CD4-positive, alpha-beta T cell (primary cell): ENCODE measurements at regions not wholly inside any gene's neighbourhood (a gene's known extent, or its start where the extent isn't known, plus 50 kb on each side); places are given as distances from the start of the nearest gene placed in this dataset.

Experiments
- ATAC-seq: fragments of 200-7000 bp; cut with Tn5 transposase; one replicate; pipeline ENCODE4 v1.10.0; 2022; ENCODE audit warnings: mild to moderate bottlenecking; ENCODE audit not compliant: poor library complexity
- CTCF ChIA-PET: fragments of 350-600 bp; sonication (Branson Sonifier 250); formaldehyde crosslinking; loops from one replicate; lab custom pipeline; 2021; ENCODE audit warnings: antibody characterized with exemption, inconsistent platforms; lab: Charles Lee
- POLR2A ChIA-PET: fragments of 350-600 bp; sonication (Branson Sonifier 250); formaldehyde crosslinking; loops from one replicate; lab custom pipeline; 2021; ENCODE audit warnings: antibody characterized with exemption, inconsistent platforms; lab: Charles Lee
- DNase-seq, 14 experiments: peaks; one replicate each; pipeline ENCODE4 v3.0.0-alpha.2; 2013 to 2020; ENCODE audit warnings: mixed read lengths in 2 of 14
- H3K27ac ChIP-seq, 2 donors: one replicate each; pipeline versions ENCODE4 v1.5.1 to v1.7.0; 2013; ENCODE audit warnings: low read length in 2 of 2, low read depth in 1 of 2, mild to moderate bottlenecking in 1 of 2
- H3K27me3 ChIP-seq, 2 experiments: 1 replicate in 1 of 2; 2 replicates in 1 of 2; pipeline versions ENCODE4 v1.6.1 to v1.7.0; 2013; ENCODE audit warnings: low read length in 2 of 2, control low read depth in 1 of 2, mild to moderate bottlenecking in 1 of 2, moderate library complexity in 1 of 2; ENCODE audit not compliant: insufficient read depth in 2 of 2, control insufficient read depth in 1 of 2
- H3K36me3 ChIP-seq: one replicate; pipeline ENCODE4 v1.6.1; 2013; ENCODE audit warnings: low read length, control low read depth; ENCODE audit not compliant: insufficient read depth
- H3K4me1 ChIP-seq: one replicate; pipeline ENCODE4 v1.6.1; 2013; ENCODE audit warnings: low read length, control low read depth; ENCODE audit not compliant: insufficient read depth
- H3K4me3 ChIP-seq: one replicate; pipeline ENCODE4 v1.5.1; 2013; ENCODE audit warnings: mild to moderate bottlenecking, low read length, moderate library complexity
- H3K9me3 ChIP-seq, 2 experiments: 1 replicate in 1 of 2; 2 replicates in 1 of 2; pipeline versions ENCODE4 v1.6.1 to v1.7.0; 2013; ENCODE audit warnings: low read length in 2 of 2, mild to moderate bottlenecking in 2 of 2, control low read depth in 1 of 2, moderate library complexity in 1 of 2; ENCODE audit not compliant: control insufficient read depth in 1 of 2, insufficient read depth in 1 of 2
- H3K27ac Mint-ChIP-seq: one replicate; pipeline ENCODE4 v1.8.0; 2020; ENCODE audit warnings: mixed read lengths
- H3K27me3 Mint-ChIP-seq: one replicate; pipeline ENCODE4 v1.8.0; 2021; ENCODE audit warnings: mixed read lengths
- H3K36me3 Mint-ChIP-seq: one replicate; pipeline ENCODE4 v1.8.0; 2021; ENCODE audit warnings: low read depth, mixed read lengths
- H3K4me1 Mint-ChIP-seq: one replicate; pipeline ENCODE4 v1.8.0; 2021; ENCODE audit warnings: low read depth, mixed read lengths
- H3K4me3 Mint-ChIP-seq: one replicate; pipeline ENCODE4 v1.8.0; 2020; ENCODE audit warnings: mild to moderate bottlenecking, mixed read lengths
- H3K9me3 Mint-ChIP-seq: one replicate; pipeline ENCODE4 v1.8.0; 2020; ENCODE audit warnings: mixed read lengths
- intact Hi-C, 2 experiments: fragments of 100-400 bp; cut with DNase I in 1 of 2; cut with micrococcal nuclease in 1 of 2; formaldehyde crosslinking; loops; one replicate each; pipeline versions ENCODE4 v1.15.1 to v1.9.0; 2023 to 2025; cut with DNase I, micrococcal nuclease
- TF ChIP-seq, protein P1 (sequence below): fragments of 200-600 bp; IDR thresholded peaks from one replicate; pipeline ENCODE4 v1.8.0; 2022; ENCODE audit warnings: antibody characterized with exemption, mild to moderate bottlenecking

GRCh38 chr2:53103679-53104078 is 663.9 kb upstream of the CHAC2 start:
- ChIA-PET POLR2A (no interaction called here), CTCF (no interaction called here)
- no peaks in the 10 kb centered on the region for H3K36me3 ChIP-seq
- no peak for ATAC-seq
- no peaks in the 10 kb centered on the region for H3K4me1 ChIP-seq
- no peaks in the 10 kb centered on the region for H3K27me3 ChIP-seq
- TF ChIP-seq, protein P1, sequence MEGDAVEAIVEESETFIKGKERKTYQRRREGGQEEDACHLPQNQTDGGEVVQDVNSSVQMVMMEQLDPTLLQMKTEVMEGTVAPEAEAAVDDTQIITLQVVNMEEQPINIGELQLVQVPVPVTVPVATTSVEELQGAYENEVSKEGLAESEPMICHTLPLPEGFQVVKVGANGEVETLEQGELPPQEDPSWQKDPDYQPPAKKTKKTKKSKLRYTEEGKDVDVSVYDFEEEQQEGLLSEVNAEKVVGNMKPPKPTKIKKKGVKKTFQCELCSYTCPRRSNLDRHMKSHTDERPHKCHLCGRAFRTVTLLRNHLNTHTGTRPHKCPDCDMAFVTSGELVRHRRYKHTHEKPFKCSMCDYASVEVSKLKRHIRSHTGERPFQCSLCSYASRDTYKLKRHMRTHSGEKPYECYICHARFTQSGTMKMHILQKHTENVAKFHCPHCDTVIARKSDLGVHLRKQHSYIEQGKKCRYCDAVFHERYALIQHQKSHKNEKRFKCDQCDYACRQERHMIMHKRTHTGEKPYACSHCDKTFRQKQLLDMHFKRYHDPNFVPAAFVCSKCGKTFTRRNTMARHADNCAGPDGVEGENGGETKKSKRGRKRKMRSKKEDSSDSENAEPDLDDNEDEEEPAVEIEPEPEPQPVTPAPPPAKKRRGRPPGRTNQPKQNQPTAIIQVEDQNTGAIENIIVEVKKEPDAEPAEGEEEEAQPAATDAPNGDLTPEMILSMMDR, result no peak
- H3K36me3 Mint-ChIP-seq, result no peaks in the 10 kb centered on the region
- no peaks in the 10 kb centered on the region for H3K27me3 Mint-ChIP-seq
- H3K9me3 Mint-ChIP-seq, result peaks cover 2% of the 10 kb centered on the region
- DNase-seq, result no peak
- H3K4me1 Mint-ChIP-seq, result no peaks in the 10 kb centered on the region
- H3K4me3 ChIP-seq, result no peak overlapping the region
- H3K9me3 ChIP-seq, result no peaks in the 10 kb centered on the region
- no peak overlapping the region for H3K27ac Mint-ChIP-seq
- intact Hi-C loops, result no loop called here
- no peak overlapping the region for H3K4me3 Mint-ChIP-seq
- H3K27ac ChIP-seq, result no peak overlapping the region

- no peak overlapping the region for H3K27ac Mint-ChIP-seq
- Histone ChIP-seq H3K9me3 (no peaks in the 10 kb centered on the region), H3K27me3 (no peaks in the 10 kb centered on the region), H3K36me3 (no peaks in the 10 kb centered on the region), H3K4me3 (no peak overlapping the region), H3K4me1 (no peaks in the 10 kb centered on the region), H3K27ac (no peak overlapping the region)
- H3K36me3 Mint-ChIP-seq, result no peaks in the 10 kb centered on the region
- POLR2A ChIA-PET, result no interaction called here
- CTCF ChIA-PET, result no interaction called here
- H3K9me3 Mint-ChIP-seq, result no peaks in the 10 kb centered on the region
- TF ChIP-seq, protein P1, result no peak
- no peak for ATAC-seq
- H3K4me1 Mint-ChIP-seq, result no peaks in the 10 kb centered on the region
- H3K27me3 Mint-ChIP-seq, result no peaks in the 10 kb centered on the region
- no peak overlapping the region for H3K4me3 Mint-ChIP-seq
- intact Hi-C loops, result no loop called here
- DNase-seq, result no peak
These were observed 668.9 kb upstream of the CHAC2 start for GRCh38 chr2:53098696-53099078.

DNA sequence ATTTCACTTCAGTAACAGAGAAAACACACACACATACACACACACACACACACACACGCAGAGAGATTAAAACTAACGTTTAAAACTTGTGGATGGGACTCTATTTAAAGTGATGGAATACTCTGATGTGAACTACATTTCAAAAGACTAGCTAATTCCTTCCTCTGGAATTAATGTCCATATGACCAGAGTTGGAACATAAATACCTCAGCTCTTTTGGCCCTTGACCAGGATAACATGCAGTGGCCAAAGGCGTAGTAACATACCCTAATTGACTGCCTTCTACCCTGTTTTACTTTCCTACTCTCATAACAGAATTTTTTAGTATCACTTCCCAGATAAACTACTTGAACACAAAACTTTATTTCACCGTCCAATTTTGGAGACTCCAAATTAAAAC is 671.3 kb upstream of the CHAC2 start:
- ChIA-PET CTCF (no interaction called here), POLR2A (no interaction called here)
- H3K9me3 ChIP-seq, result no peaks in the 10 kb centered on the region
- no peaks in the 10 kb centered on the region for H3K9me3 Mint-ChIP-seq
- H3K4me3 Mint-ChIP-seq, result no peak overlapping the region
- H3K27me3 Mint-ChIP-seq, result no peaks in the 10 kb centered on the region
- TF ChIP-seq, protein P1, result no peak
- H3K27ac Mint-ChIP-seq, result no peak overlapping the region
- H3K36me3 Mint-ChIP-seq, result no peaks in the 10 kb centered on the region
- H3K36me3 ChIP-seq, result no peaks in the 10 kb centered on the region
- no peaks in the 10 kb centered on the region for H3K4me1 Mint-ChIP-seq
- intact Hi-C loops, result no loop called here
- no peak overlapping the region for H3K27ac ChIP-seq
- H3K27me3 ChIP-seq, result no peaks in the 10 kb centered on the region
- no peak overlapping the region for H3K4me3 ChIP-seq
- no peak for ATAC-seq
- H3K4me1 ChIP-seq, result no peaks in the 10 kb centered on the region
- no peak for DNase-seq
